ENCODE measurements at regions not wholly inside any gene's neighbourhood (a gene's known extent, or its start where the extent isn't known, plus 50 kb on each side); places are given as distances from the start of the nearest gene placed in this dataset.

- Histone ChIP-seq H3K9ac (no peak overlapping the region), H3K4me2 (ENCODE audit: unreplicated experiment) (no peak overlapping the region)
- no peak for DNase-seq
These were observed 313.3 kb downstream of the TMEM121 start for GRCh38 chr14:105839425-105840265.

GRCh38 chr14:105840266-105841021 is 314.1 kb downstream of the TMEM121 start:
- in situ Hi-C loops (cut with MboI): no loop called here
- H3K4me3 ChIP-seq: no peak overlapping the region

More at GRCh38 chr14:105839425-105840265, 313.3 kb downstream of the TMEM121 start:
- H3K27ac ChIP-seq: no peak overlapping the region
- H4K20me1 ChIP-seq (ENCODE audit: insufficient read depth): no peaks in the 10 kb centered on the region
- H3K27me3 ChIP-seq (replicated peaks; ENCODE audit: insufficient read depth): no peaks in the 10 kb centered on the region
- in situ Hi-C loops (cut with MboI): no loop called here
- H3K9me3 ChIP-seq (ENCODE audit: low read depth): no peaks in the 10 kb centered on the region
- H3K4me1 ChIP-seq (ENCODE audit: insufficient read depth): no peaks in the 10 kb centered on the region
- no peaks in the 10 kb centered on the region for H3K36me3 ChIP-seq (ENCODE audit: low read depth)
- H3K4me3 ChIP-seq: no peak overlapping the region
- no peak for TF ChIP-seq EZH2phosphoT487 (IDR thresholded peaks at IDR 0.05; ENCODE audit: insufficient read depth, low read depth)
- TF ChIP-seq EZH2 (IDR thresholded peaks at IDR 0.05; ENCODE audit: insufficient read depth, poor library complexity, severe bottlenecking): no peak
- H3K79me2 ChIP-seq (ENCODE audit: insufficient read depth): no peaks in the 10 kb centered on the region
- 53 to 54% methylated on average over 12 to 20 of the region's 20 CpGs for WGBS, 2 experiments (ENCODE audit: low coverage in 1 of 2, low lambda C conversion rate in 2 of 2, missing lambda C conversion rate in 2 of 2)
- no peak overlapping the region for H2AFZ ChIP-seq
- no peaks in the 10 kb centered on the region for H3K9me2 ChIP-seq (ENCODE audit: insufficient read depth)
- H3F3A ChIP-seq (ENCODE audit: insufficient read depth): no peaks in the 10 kb centered on the region

GRCh38 chr14:105841022-105842009 is 314.9 kb downstream of the TMEM121 start:
- H3K4me2 ChIP-seq (ENCODE audit: unreplicated experiment): no peak overlapping the region
- H3F3A ChIP-seq (ENCODE audit: insufficient read depth): no peaks in the 10 kb centered on the region
- H3K9me3 ChIP-seq (ENCODE audit: low read depth): no peaks in the 10 kb centered on the region
- H3K27ac ChIP-seq: no peak overlapping the region
- no peak overlapping the region for H3K9ac ChIP-seq
- no peak for TF ChIP-seq EZH2 (IDR thresholded peaks at IDR 0.05; ENCODE audit: insufficient read depth, poor library complexity, severe bottlenecking)
- TF ChIP-seq EZH2phosphoT487 (IDR thresholded peaks at IDR 0.05; ENCODE audit: insufficient read depth, low read depth): no peak
- H3K9me2 ChIP-seq (ENCODE audit: insufficient read depth): no peaks in the 10 kb centered on the region
- in situ Hi-C loops (cut with MboI): no loop called here
- H3K36me3 ChIP-seq (ENCODE audit: low read depth): no peaks in the 10 kb centered on the region
- no peak overlapping the region for H2AFZ ChIP-seq
- H3K4me3 ChIP-seq: no peak overlapping the region
- no peaks in the 10 kb centered on the region for H3K27me3 ChIP-seq (replicated peaks; ENCODE audit: insufficient read depth)
- DNase-seq: no peak
- no peaks in the 10 kb centered on the region for H4K20me1 ChIP-seq (ENCODE audit: insufficient read depth)
- no peaks in the 10 kb centered on the region for H3K79me2 ChIP-seq (ENCODE audit: insufficient read depth)
- no peaks in the 10 kb centered on the region for H3K4me1 ChIP-seq (ENCODE audit: insufficient read depth)
- WGBS, 2 experiments (ENCODE audit: low coverage in 1 of 2, low lambda C conversion rate in 2 of 2, missing lambda C conversion rate in 2 of 2): 36 to 41% methylated on average over 27 to 29 of the region's 29 CpGs

More at GRCh38 chr14:105840266-105841021, 314.1 kb downstream of the TMEM121 start:
- H3K79me2 ChIP-seq (ENCODE audit: insufficient read depth): no peaks in the 10 kb centered on the region
- WGBS, 2 experiments (ENCODE audit: low coverage in 1 of 2, low lambda C conversion rate in 2 of 2, missing lambda C conversion rate in 2 of 2): 60 to 72% methylated on average over 20 to 32 of the region's 32 CpGs
- H3K27me3 ChIP-seq (replicated peaks; ENCODE audit: insufficient read depth): no peaks in the 10 kb centered on the region
- no peaks in the 10 kb centered on the region for H3K9me2 ChIP-seq (ENCODE audit: insufficient read depth)
- no peak overlapping the region for H3K4me2 ChIP-seq (ENCODE audit: unreplicated experiment)
- DNase-seq: no peak
- no peak overlapping the region for H3K27ac ChIP-seq
- H3F3A ChIP-seq (ENCODE audit: insufficient read depth): no peaks in the 10 kb centered on the region
- no peaks in the 10 kb centered on the region for H3K36me3 ChIP-seq (ENCODE audit: low read depth)
- no peak overlapping the region for H2AFZ ChIP-seq
- no peak overlapping the region for H3K9ac ChIP-seq
- H3K4me1 ChIP-seq (ENCODE audit: insufficient read depth): no peaks in the 10 kb centered on the region
- TF ChIP-seq EZH2 (IDR thresholded peaks at IDR 0.05; ENCODE audit: insufficient read depth, poor library complexity, severe bottlenecking): no peak
- no peak for TF ChIP-seq EZH2phosphoT487 (IDR thresholded peaks at IDR 0.05; ENCODE audit: insufficient read depth, low read depth)
- no peaks in the 10 kb centered on the region for H4K20me1 ChIP-seq (ENCODE audit: insufficient read depth)
- no peaks in the 10 kb centered on the region for H3K9me3 ChIP-seq (ENCODE audit: low read depth)

GRCh38 chr14:105842105-105842504 is 315.7 kb downstream of the TMEM121 start:
- no peaks in the 10 kb centered on the region for H3K4me1 ChIP-seq (ENCODE audit: insufficient read depth)
- H3K27me3 ChIP-seq (replicated peaks; ENCODE audit: insufficient read depth): no peaks in the 10 kb centered on the region
- no peaks in the 10 kb centered on the region for H3K36me3 ChIP-seq (ENCODE audit: low read depth)
- TF ChIP-seq EZH2phosphoT487 (IDR thresholded peaks at IDR 0.05; ENCODE audit: insufficient read depth, low read depth): no peak
- no peak for TF ChIP-seq EZH2 (IDR thresholded peaks at IDR 0.05; ENCODE audit: insufficient read depth, poor library complexity, severe bottlenecking)
- H3K79me2 ChIP-seq (ENCODE audit: insufficient read depth): no peaks in the 10 kb centered on the region
- H2AFZ ChIP-seq: no peak overlapping the region
- WGBS, 2 experiments (ENCODE audit: low coverage in 1 of 2, low lambda C conversion rate in 2 of 2, missing lambda C conversion rate in 2 of 2): 13 to 17% methylated on average over 4 of the region's 4 CpGs
- no peak overlapping the region for H3K4me3 ChIP-seq
- H3K9me2 ChIP-seq (ENCODE audit: insufficient read depth): no peaks in the 10 kb centered on the region
- H4K20me1 ChIP-seq (ENCODE audit: insufficient read depth): no peaks in the 10 kb centered on the region
- H3F3A ChIP-seq (ENCODE audit: insufficient read depth): no peaks in the 10 kb centered on the region
- in situ Hi-C loops (cut with MboI): no loop called here
- no peak for DNase-seq
- H3K9me3 ChIP-seq (ENCODE audit: low read depth): no peaks in the 10 kb centered on the region
- H3K27ac ChIP-seq: no peak overlapping the region
- H3K4me2 ChIP-seq (ENCODE audit: unreplicated experiment): no peak overlapping the region
- no peak overlapping the region for H3K9ac ChIP-seq
